CD4-positive, CD25-positive, alpha-beta regulatory T cell (primary cell): ENCODE measurements at regions not wholly inside any gene's neighbourhood (a gene's known extent, or its start where the extent isn't known, plus 50 kb on each side); places are given as distances from the start of the nearest gene placed in this dataset.
A peak's percentile ranks its signal among the peaks of the same experiment; 100 is the strongest.
"Not testable (repeated sequence)": the region's sequence is repeated elsewhere in the genome, so short reads cannot be mapped to it uniquely, and the experiment has no call there.

ENCODE experiments used
- ATAC-seq, 2 donors: fragments of 150-1000 bp; cut with Tn5 transposase; one replicate each; pipeline ENCODE4 v1.10.0; 2021; ENCODE audit warnings: low read depth in 2 of 2, moderate number of reproducible peaks in 2 of 2, moderate library complexity in 1 of 2
- DNase-seq, 3 donors: peaks; one replicate each; pipeline versions ENCODE4 v3.0.0 to v3.0.0-alpha.2; 2012 to 2022; ENCODE audit warnings: mixed read lengths in 1 of 3
- H3K27ac ChIP-seq: one replicate; pipeline ENCODE4 v1.7.0; 2013; ENCODE audit warnings: mild to moderate bottlenecking, low read length; ENCODE audit not compliant: insufficient read depth, poor library complexity, severe bottlenecking
- H3K27me3 ChIP-seq: one replicate; pipeline ENCODE4 v1.7.0; 2013; ENCODE audit warnings: low read length; ENCODE audit not compliant: control insufficient read depth, insufficient read depth
- H3K36me3 ChIP-seq: one replicate; pipeline ENCODE4 v1.7.0; 2013; ENCODE audit warnings: mild to moderate bottlenecking, low read length, moderate library complexity; ENCODE audit not compliant: control insufficient read depth, insufficient read depth
- H3K4me1 ChIP-seq: 2 replicates; pipeline ENCODE4 v1.7.0; 2013; ENCODE audit warnings: mild to moderate bottlenecking, low read length; ENCODE audit not compliant: insufficient read depth, control insufficient read depth, poor library complexity, severe bottlenecking
- H3K4me3 ChIP-seq: one replicate; pipeline ENCODE4 v1.7.0; 2013; ENCODE audit warnings: low read depth, mild to moderate bottlenecking, low read length, moderate library complexity
- H3K9me3 ChIP-seq, 2 experiments: 1 replicate in 1 of 2; 2 replicates in 1 of 2; pipeline ENCODE4 v1.7.0; 2013; ENCODE audit warnings: low read length in 2 of 2, mild to moderate bottlenecking in 1 of 2, moderate library complexity in 1 of 2; ENCODE audit not compliant: control insufficient read depth in 2 of 2
- H3K27ac Mint-ChIP-seq, 3 donors: one replicate each; pipeline ENCODE4 v1.8.0; 2020 to 2022; ENCODE audit warnings: mild to moderate bottlenecking in 3 of 3, mixed read lengths in 3 of 3, moderate library complexity in 2 of 3
- H3K27me3 Mint-ChIP-seq: one replicate; pipeline ENCODE4 v1.8.0; 2022; ENCODE audit warnings: mild to moderate bottlenecking, mixed read lengths
- H3K36me3 Mint-ChIP-seq: one replicate; pipeline ENCODE4 v1.8.0; 2020; ENCODE audit warnings: mixed read lengths
- H3K4me1 Mint-ChIP-seq, 4 donors: one replicate each; pipeline ENCODE4 v1.8.0; 2020 to 2022; ENCODE audit warnings: mixed read lengths in 4 of 4, mild to moderate bottlenecking in 1 of 4
- H3K4me3 Mint-ChIP-seq, 4 donors: one replicate each; pipeline ENCODE4 v1.8.0; 2020 to 2022; ENCODE audit warnings: mild to moderate bottlenecking in 4 of 4, mixed read lengths in 4 of 4, moderate library complexity in 3 of 4
- H3K9me3 Mint-ChIP-seq, 7 donors: one replicate each; pipeline ENCODE4 v1.8.0; 2020 to 2022; ENCODE audit warnings: mixed read lengths in 7 of 7, mild to moderate bottlenecking in 3 of 7, moderate library complexity in 2 of 7

DNA sequence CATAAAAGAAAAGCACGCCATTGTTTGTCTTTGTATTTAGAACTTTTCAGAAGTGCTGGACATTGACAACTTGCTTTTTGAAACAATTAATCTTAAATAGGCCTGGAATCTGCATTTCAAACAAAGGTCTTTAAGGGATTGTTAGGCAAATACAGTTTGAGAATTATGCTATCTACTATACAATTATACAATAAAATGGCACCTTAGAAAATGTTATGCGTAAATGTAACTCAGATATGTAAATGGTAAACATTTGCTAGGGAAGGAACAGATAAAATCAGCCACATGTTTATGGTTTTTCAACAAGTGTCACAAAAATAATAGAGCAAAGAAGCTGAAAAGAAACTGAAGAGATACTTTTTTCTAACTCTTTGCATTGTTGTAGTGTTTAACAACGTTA, 152.7 kb upstream of the PRSS12 start:
- H3K27me3 ChIP-seq, H3K4me3 Mint-ChIP-seq, H3K27ac ChIP-seq, H3K36me3 ChIP-seq, H3K9me3 Mint-ChIP-seq, ATAC-seq, H3K36me3 Mint-ChIP-seq, H3K4me1 ChIP-seq, DNase-seq, H3K27ac Mint-ChIP-seq, H3K4me1 Mint-ChIP-seq, H3K9me3 ChIP-seq, H3K4me3 ChIP-seq, H3K27me3 Mint-ChIP-seq: not testable (repeated sequence)

DNA sequence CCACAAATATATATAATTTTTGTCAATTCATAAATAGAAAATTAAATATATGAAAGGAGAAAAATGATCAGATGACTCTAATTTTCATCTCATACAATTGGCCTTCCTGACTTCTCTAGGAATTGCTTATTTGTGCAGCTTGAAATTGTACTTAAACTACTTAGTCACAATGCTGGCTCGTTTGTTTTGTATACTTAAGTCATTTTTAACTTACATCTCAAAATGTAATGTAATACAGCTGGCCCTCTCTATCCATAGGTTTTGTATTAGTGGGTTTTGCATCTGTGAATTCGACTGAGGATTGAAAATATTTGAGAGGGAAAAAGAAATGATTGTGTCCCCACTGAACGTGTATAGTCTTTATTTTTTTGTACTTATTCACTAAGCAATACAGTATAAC, 160.1 kb upstream of the PRSS12 start:
- not testable (repeated sequence) for ATAC-seq, H3K4me3 ChIP-seq, DNase-seq, H3K27ac ChIP-seq, H3K4me1 ChIP-seq, H3K4me1 Mint-ChIP-seq, H3K27ac Mint-ChIP-seq, H3K36me3 ChIP-seq, H3K9me3 Mint-ChIP-seq, H3K27me3 ChIP-seq, H3K36me3 Mint-ChIP-seq, H3K27me3 Mint-ChIP-seq, H3K4me3 Mint-ChIP-seq, H3K9me3 ChIP-seq

DNA sequence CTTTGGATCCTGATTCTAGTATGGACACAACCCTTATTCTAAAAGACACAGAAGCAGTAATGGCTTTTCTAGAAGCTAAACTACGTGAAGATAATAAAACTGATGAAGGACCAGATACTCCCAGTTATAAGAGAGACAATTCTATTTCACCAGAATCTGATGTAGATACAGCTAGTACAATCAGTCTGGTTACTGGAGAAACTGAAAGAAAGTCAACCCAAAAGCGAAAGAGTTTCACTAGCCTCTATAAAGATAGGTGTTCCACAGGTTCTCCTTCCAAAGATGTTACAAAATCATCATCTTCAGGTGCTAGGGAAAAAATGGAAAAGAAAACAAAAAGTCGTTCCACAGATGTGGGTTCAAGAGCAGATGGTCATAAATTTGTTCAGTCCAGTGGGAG, 161.5 kb upstream of the PRSS12 start:
- not testable (repeated sequence) for H3K4me1 ChIP-seq, DNase-seq, H3K9me3 ChIP-seq, H3K27me3 ChIP-seq, H3K36me3 Mint-ChIP-seq, H3K4me3 ChIP-seq, H3K36me3 ChIP-seq, H3K27me3 Mint-ChIP-seq, ATAC-seq, H3K27ac Mint-ChIP-seq, H3K4me3 Mint-ChIP-seq, H3K27ac ChIP-seq, H3K9me3 Mint-ChIP-seq, H3K4me1 Mint-ChIP-seq

DNA sequence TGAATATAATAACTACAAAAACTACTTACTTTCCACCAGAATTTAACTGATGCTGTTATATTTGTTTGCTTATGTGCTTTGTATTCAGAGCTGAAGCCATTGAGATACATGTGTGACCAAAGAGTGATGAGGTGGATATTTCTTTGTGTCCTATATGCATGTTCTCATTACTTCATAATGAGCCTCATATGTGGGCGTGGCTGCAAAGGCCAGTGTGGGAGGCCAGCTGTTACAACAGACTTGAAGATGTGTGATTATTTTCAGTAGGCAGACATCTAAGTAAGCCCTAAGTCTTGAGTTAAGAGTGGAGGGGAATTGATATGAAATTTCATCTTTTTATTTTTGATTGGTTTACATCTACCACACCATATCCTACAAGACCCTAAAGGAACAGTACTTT, 163.3 kb upstream of the PRSS12 start:
- DNase-seq, ATAC-seq, H3K4me3 ChIP-seq, H3K27me3 ChIP-seq, H3K36me3 ChIP-seq, H3K4me3 Mint-ChIP-seq, H3K27ac Mint-ChIP-seq, H3K27ac ChIP-seq, H3K9me3 Mint-ChIP-seq, H3K27me3 Mint-ChIP-seq, H3K9me3 ChIP-seq, H3K4me1 ChIP-seq, H3K36me3 Mint-ChIP-seq, H3K4me1 Mint-ChIP-seq: not testable (repeated sequence)

DNA sequence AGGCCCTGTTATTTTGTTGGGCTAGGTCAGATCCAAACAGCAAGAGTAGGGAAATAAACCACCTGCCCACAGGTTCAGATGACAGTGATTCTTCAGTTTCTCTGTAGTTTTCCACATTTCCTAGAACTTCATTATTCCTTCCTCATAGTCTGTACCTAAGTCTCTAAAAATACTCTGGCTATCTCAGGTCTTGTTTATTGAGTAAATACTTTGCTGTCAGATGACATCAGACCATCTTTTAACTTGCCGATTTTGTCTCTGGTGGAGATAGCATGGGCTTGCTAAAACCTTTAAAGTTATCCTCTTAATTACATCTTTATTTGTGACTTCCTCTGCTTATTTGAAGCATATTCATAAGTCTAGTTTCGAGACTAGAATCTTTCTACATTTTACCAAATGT, 155.1 kb upstream of the METTL14 start:
- H3K4me3 ChIP-seq, H3K27ac ChIP-seq, DNase-seq, H3K36me3 ChIP-seq, ATAC-seq, H3K4me1 Mint-ChIP-seq, H3K27me3 Mint-ChIP-seq, H3K36me3 Mint-ChIP-seq, H3K27ac Mint-ChIP-seq, H3K9me3 ChIP-seq, H3K4me1 ChIP-seq, H3K9me3 Mint-ChIP-seq, H3K27me3 ChIP-seq, H3K4me3 Mint-ChIP-seq: not testable (repeated sequence)

DNA sequence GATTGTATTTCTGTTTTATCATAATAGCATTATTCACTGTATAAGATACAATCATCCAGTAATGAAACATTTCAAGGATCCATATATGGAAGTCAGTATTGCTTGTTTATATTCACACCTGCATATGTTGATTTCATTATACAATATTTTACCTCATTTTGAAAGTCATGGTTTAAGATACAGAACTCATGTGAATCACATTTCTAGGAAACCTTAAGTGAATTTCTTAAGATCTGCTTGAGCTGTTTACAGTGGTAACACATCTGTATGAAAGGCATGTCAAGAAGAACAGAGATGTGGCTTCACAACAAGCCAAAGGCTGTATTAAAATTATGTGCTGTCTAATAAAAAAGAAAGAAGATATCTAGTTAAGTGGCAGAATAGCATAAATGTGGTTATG, 153.2 kb upstream of the METTL14 start:
- H3K4me3 ChIP-seq, H3K36me3 ChIP-seq, H3K4me3 Mint-ChIP-seq, H3K27me3 Mint-ChIP-seq, H3K4me1 Mint-ChIP-seq, H3K4me1 ChIP-seq, ATAC-seq, H3K9me3 ChIP-seq, H3K36me3 Mint-ChIP-seq, H3K9me3 Mint-ChIP-seq, H3K27ac ChIP-seq, H3K27me3 ChIP-seq, H3K27ac Mint-ChIP-seq, DNase-seq: not testable (repeated sequence)

DNA sequence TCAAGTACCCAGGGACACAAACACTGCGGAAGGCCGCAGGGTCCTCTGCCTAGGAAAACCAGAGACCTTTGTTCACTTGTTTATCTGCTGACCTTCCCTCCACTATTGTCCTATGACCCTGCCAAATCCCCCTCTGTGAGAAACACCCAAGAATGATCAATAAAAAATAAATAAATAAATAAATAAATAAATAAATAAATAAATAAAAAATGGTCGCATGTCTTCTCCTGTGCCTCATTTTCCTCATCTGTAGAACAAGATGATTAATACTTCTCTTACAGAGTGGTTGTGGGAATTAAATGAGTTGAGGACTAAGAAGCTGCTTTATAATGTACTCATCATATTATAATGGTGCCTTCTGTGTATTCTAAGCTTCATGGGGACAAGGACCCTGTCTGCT, 149.4 kb upstream of the METTL14 start:
- not testable (repeated sequence) for H3K4me3 Mint-ChIP-seq, H3K36me3 ChIP-seq, DNase-seq, H3K27ac ChIP-seq, H3K27ac Mint-ChIP-seq, H3K4me3 ChIP-seq, H3K4me1 ChIP-seq, H3K9me3 ChIP-seq, H3K27me3 ChIP-seq, H3K27me3 Mint-ChIP-seq, H3K4me1 Mint-ChIP-seq, ATAC-seq, H3K9me3 Mint-ChIP-seq, H3K36me3 Mint-ChIP-seq

DNA sequence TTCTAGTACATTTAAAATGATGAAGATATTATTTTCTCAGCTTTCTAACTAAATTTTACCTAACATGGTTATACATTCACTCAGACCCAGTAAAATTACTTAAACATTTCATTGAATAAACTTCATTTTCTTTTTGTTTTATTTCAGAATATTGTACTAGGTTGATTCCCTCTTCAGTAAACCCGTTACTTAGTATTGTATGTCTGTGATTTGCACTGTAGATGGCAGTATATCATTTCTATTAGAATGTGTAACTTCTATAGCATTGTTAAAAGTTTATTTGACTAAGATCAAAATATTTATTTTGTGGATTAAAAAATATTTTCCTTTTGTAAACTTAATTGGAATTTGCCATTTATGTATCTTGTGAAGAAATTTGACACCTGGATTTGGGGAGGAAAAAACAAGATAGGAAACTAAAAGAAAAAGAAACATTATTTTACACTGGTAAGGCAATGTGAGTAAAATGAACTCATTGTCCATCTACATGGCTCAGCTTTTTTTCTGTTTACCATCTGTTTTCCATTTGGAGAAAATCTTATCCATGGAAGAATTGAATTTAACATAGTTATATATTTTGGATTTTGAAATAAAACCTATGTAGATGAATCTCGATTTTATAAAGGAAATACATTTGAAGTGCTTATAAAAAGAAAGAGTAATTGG, 145.6 kb upstream of the METTL14 start:
- H3K4me1 Mint-ChIP-seq, H3K4me3 Mint-ChIP-seq, H3K36me3 Mint-ChIP-seq, ATAC-seq, H3K36me3 ChIP-seq, H3K4me3 ChIP-seq, H3K9me3 ChIP-seq, H3K4me1 ChIP-seq, H3K27me3 Mint-ChIP-seq, H3K27me3 ChIP-seq, H3K27ac Mint-ChIP-seq, H3K9me3 Mint-ChIP-seq, H3K27ac ChIP-seq: not testable (repeated sequence)
- DNase-seq = peak in 1 of 3 donors; percentile 19
